ENCODE measurements at regions not wholly inside any gene's neighbourhood (a gene's known extent, or its start where the extent isn't known, plus 50 kb on each side); places are given as distances from the start of the nearest gene placed in this dataset.
"Not testable (repeated sequence)": the region's sequence is repeated elsewhere in the genome, so short reads cannot be mapped to it uniquely, and the experiment has no call there.

DNA sequence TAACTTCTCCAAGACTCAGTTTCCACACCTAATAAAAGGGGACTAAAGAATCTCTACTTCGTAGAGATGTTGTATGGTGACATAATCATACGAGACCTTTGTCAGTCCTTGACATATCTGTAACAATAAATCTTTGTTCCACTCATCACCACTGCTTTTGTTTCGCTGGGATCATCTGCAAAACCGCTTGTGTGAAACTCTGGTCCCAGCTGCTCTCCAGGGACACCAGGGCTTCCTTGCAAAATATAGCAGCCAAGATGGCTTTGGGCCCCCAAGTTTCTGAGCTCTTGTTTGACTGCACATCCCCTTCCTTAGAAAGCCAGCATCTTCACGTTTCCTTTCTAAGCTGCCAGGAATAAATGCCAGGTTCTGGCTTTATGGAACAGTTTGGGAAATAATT, 110.5 kb upstream of the RRN3 start:
- DNase-seq (ENCODE audit: low read depth in 2 of 2), result not testable (repeated sequence)

DNA sequence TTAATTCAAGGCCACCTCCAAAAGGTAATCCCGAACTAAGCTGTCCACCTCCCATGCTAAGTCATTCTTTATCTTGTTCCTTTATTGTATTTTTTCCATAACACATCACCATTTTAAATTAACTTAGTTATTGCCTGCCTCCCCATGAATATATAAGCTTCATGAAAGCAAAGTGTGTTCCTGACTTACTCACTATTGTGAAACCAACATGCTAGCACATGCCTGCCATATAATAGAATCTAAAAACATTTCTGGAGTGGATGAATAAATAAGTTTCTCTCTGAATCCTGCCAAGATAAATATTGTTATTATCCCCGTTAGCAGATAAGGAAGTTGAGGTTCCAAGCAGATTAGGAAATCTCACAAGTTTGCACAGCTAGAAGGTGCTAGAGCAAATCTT, 98.7 kb upstream of the RRN3 start:
- not testable (repeated sequence) for DNase-seq (ENCODE audit: low read depth in 2 of 2)

DNA sequence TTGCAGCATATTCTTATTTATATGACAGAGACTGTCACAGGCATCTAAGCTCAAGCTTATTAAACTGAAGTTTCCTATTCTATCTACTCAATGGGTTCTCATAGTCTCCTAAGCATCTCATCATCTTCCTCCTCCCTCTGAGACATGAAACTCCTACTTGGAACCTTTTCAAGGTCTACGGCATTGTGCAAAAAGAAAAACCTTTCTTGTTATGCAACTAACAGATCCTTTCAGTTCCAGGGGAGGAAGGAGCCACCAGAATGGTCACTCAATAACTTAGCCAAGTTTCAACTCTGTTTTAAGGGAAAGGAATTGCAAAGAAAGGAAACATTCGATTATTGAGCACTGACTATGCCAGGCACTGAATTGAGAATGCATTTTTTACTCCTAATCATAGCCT, 98.1 kb upstream of the RRN3 start:
- not testable (repeated sequence) for DNase-seq (ENCODE audit: low read depth in 2 of 2)

GRCh38 chr16:15189478-15189877, 95.4 kb upstream of the RRN3 start:
- not testable (repeated sequence) for DNase-seq (ENCODE audit: low read depth in 2 of 2)
